ENCODE measurements at regions not wholly inside any gene's neighbourhood (a gene's known extent, or its start where the extent isn't known, plus 50 kb on each side); places are given as distances from the start of the nearest gene placed in this dataset.
"Not testable (repeated sequence)": the region's sequence is repeated elsewhere in the genome, so short reads cannot be mapped to it uniquely, and the experiment has no call there.

DNA sequence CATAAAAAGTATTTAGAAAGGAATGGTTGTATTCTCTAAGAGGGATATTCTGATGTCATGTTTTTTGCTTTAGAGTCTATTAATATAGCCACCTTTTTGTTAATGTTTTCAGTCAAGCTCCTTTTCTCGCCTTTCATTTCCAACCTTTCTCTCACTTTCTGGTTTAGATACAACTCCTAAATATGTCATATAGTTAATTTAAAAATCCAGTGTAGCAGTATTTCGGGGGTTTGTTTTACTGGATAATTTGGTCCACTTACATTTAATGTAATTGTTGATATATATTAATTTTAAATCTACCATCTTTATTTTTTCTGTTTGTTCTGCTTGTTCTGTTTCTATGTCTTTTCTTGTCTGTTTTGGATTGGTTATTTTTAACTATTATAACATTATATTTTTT lies 121.1 kb downstream of the FAM72C start:
- not testable (repeated sequence) for TF ChIP-seq CTCF, POLR2A (IDR thresholded peaks at IDR 0.05)
